GM13977 (cell line): ENCODE measurements at regions not wholly inside any gene's neighbourhood (a gene's known extent, or its start where the extent isn't known, plus 50 kb on each side); places are given as distances from the start of the nearest gene placed in this dataset.

ENCODE experiments used
- DNase-seq: peaks from one replicate; pipeline ENCODE4 v3.0.0; 2012; ENCODE audit warnings: low spot score
- CTCF ChIP-seq: IDR thresholded peaks from 2 replicates; pipeline ENCODE4 v1.5.1; 2012; ENCODE audit warnings: mild to moderate bottlenecking, control low read depth; ENCODE audit not compliant: insufficient read depth; ENCODE audit errors: extremely low read depth, missing control alignments
- in situ Hi-C: fragments of 300-500 bp; cut with MboI; formaldehyde crosslinking; loops from one replicate; pipeline ENCODE4 v1.12.0; 2022; ENCODE audit warnings: low sequenced_read_pairs, low pct_unique_long_range_greater_than_20kb, mixed read lengths, inconsistent platforms; ENCODE audit not compliant: unreplicated experiment

GRCh38 chr11:28459912-28460311 is 351.7 kb downstream of the METTL15 start:
- TF ChIP-seq CTCF = no peak
- in situ Hi-C loops = no loop called here
- DNase-seq = no peak

- in situ Hi-C loops = no loop called here
- DNase-seq = no peak
- TF ChIP-seq CTCF = no peak
These were observed 349.4 kb downstream of the METTL15 start for GRCh38 chr11:28457481-28458065.

GRCh38 chr11:28448186-28448585 is 340.0 kb downstream of the METTL15 start:
- DNase-seq = no peak
- no peak for TF ChIP-seq CTCF
- in situ Hi-C loops = no loop called here

- in situ Hi-C loops = no loop called here
- no peak for DNase-seq
- TF ChIP-seq CTCF = no peak
These were observed 339.0 kb downstream of the METTL15 start for GRCh38 chr11:28447226-28447625.

- no peak for TF ChIP-seq CTCF
- in situ Hi-C loops = no loop called here
- no peak for DNase-seq
These were observed 333.9 kb downstream of the METTL15 start for GRCh38 chr11:28442131-28442530.

- DNase-seq = no peak
- in situ Hi-C loops = no loop called here
- TF ChIP-seq CTCF = no peak
These were observed 331.2 kb downstream of the METTL15 start for GRCh38 chr11:28439403-28439802.

GRCh38 chr11:28420099-28420498 is 311.9 kb downstream of the METTL15 start:
- in situ Hi-C loops = no loop called here
- no peak for DNase-seq
- TF ChIP-seq CTCF = no peak
